Activated CD4-positive, alpha-beta T cell treated with anti-CD3 and anti-CD28 coated beads, Interleukin-2, amount 50 U/mL, for 1 hour (primary cell): ENCODE measurements at regions not wholly inside any gene's neighbourhood (a gene's known extent, or its start where the extent isn't known, plus 50 kb on each side); places are given as distances from the start of the nearest gene placed in this dataset.

ENCODE experiments used
- DNase-seq: peaks from one replicate; pipeline ENCODE4 v3.0.0-alpha.2; 2020

- DNase-seq: no peak
Measured at GRCh38 chr4:24476282-24476681, 108.1 kb downstream of the DHX15 start.

- DNase-seq: no peak
Measured at GRCh38 chr4:24475756-24476155, 108.6 kb downstream of the DHX15 start.

DNA sequence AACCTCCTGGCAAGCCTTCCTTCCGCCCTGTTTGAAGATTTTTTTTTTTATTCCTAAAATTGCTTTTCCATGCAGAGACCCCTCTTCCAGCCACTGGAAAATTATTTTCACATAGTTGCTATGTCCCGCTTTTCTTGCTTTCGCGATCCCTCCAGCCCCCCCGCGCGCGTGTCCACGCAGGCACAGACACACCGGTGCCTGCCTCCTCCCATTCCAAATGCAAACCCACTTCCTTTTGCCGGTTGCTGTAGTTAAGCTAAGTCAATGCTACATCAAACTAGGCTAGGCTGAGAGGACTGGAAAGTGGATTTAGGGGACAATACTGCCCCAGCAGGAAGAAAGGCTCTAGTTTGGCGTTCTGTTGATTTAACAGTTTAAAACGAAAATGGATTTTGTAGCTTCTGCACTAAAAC lies 111.0 kb downstream of the DHX15 start:
- DNase-seq: no peak

DNA sequence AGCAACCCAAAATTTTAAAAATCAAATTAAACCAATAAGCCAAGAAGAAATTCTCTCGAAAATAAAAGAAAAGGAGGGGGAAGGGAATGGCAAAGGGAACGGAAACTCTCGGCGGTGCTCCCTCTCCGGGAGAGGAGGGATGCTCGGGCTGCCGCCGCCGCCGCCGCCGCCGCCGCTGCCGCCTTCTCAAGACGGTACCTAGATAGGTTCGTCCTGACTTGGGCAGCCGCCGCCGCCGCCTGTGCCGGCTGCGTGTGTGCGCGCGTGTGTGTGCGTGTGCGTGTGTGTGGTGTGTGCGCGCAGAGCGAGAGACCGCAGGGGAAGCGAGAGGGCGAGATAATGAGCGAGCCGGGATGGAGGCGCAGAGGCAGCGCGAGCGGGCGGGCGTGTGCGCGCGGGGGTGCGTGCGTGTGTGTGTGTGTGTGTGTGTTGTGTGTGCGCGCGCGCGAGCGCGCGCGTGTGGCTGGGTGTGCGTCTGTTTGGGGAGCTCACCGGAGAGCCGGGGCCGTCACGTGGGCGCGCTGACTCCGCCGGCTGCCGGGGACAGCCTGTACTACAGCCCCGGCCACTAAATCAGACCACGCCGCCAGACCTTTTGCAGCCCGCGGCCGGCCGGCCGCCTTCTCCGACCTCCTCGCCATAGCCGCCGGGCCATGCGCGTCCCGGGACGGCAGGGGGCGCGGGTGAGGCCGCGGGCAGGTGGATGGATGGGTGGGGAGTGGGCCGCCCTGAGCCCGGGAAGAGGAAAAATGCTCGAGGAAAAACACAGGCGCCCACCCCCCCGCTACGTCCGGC lies 111.6 kb downstream of the DHX15 start:
- DNase-seq: peak; percentile 56

- no peak for DNase-seq
Measured at GRCh38 chr4:24472161-24472510, 112.2 kb downstream of the DHX15 start.

- no peak for DNase-seq
Measured at GRCh38 chr4:24471486-24472160, 112.7 kb downstream of the DHX15 start.

- peak; percentile 9 for DNase-seq
Measured at GRCh38 chr4:24470666-24471485, 113.5 kb downstream of the DHX15 start.

- DNase-seq: no peak
Measured at GRCh38 chr4:24468071-24468470, 116.3 kb downstream of the DHX15 start.

- DNase-seq: no peak
Measured at GRCh38 chr4:24464566-24464965, 119.8 kb downstream of the DHX15 start.

GRCh38 chr4:24456431-24456830 lies 127.9 kb downstream of the DHX15 start:
- no peak for DNase-seq

- no peak for DNase-seq
Measured at GRCh38 chr4:24453951-24454350, 130.4 kb downstream of the DHX15 start.

DNA sequence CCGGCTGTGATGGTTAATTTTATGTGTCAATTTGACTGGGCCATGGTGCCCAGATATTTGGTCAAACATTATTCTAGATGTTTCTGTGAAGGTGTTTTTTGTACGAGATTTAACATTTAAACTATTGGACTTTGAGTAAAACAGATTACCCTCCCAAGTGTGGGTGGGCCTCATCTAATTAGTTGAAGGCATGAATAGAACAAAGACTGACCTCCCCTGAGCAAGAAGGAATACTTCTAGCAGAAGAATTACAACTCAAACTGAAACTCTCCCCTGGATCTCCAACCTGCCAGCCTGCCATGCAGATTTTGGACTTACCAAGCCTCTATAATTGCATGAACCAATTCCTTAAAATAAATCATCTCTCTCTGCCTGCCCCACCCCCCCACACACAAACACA lies 132.5 kb downstream of the DHX15 start:
- DNase-seq: no peak

GRCh38 chr4:24443200-24443599 lies 141.2 kb downstream of the DHX15 start:
- DNase-seq: no peak

- no peak for DNase-seq
Measured at GRCh38 chr4:24440765-24441164, 143.6 kb downstream of the DHX15 start.

GRCh38 chr4:24434241-24434640 lies 150.1 kb downstream of the DHX15 start:
- no peak for DNase-seq

GRCh38 chr4:24433515-24434214 lies 150.7 kb downstream of the DHX15 start:
- no peak for DNase-seq

DNA sequence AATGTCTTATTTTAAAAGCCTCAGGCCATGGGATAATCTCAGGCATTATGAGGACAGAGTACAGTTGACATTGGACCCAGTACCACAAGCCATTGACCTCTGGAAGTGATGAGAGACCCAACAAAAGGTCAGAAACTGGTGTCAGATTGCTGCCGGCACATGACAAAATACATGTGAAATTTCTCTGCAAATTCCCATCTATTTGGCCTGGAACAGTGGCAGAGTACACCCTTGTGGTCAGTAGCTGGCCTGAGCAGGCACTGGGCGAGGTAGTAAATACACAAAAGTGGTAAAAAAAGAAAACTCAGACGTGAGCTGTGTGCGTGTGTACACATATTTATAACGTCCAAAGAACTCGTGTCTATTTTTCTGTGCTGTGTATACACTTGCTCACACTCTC lies 155.5 kb downstream of the DHX15 start:
- DNase-seq: no peak

GRCh38 chr4:24426557-24426956 lies 157.8 kb downstream of the DHX15 start:
- no peak for DNase-seq

DNA sequence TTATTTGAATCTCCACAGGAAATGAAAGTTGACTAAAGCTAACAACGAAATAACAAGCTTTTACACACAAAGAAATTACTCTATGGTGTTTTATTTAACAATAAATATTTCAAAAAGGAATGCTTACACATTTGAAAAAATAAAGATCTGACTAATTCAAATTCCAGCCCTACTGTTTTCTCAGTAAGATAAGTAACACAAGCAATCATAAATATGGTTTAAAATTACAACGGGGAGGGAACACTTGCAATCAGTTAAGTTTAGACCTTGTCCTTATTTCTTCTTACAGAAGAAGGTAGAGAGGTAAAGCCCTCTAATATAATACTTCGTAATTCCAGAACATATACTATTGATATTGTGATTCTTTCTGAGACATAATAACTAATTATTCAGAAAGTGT lies 158.5 kb downstream of the DHX15 start:
- DNase-seq: no peak

DNA sequence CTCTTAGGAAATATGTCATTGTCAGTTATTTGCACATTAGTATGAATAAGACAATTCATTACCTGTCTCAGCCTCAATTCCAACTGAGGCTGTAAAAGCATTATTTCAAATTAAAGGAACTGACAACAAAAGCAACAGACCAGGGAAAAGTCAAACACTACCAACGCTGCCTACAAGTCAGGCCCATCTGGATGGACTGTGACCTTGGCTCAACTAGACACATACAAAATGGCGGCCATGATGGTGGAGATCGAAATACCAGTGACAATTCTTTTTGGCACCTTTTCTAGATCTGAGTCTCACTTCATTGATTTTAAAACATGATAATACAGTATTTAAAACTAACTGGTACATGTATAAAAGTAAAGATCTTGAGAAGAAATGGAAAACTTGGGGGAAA lies 160.7 kb downstream of the DHX15 start:
- no peak for DNase-seq

DNA sequence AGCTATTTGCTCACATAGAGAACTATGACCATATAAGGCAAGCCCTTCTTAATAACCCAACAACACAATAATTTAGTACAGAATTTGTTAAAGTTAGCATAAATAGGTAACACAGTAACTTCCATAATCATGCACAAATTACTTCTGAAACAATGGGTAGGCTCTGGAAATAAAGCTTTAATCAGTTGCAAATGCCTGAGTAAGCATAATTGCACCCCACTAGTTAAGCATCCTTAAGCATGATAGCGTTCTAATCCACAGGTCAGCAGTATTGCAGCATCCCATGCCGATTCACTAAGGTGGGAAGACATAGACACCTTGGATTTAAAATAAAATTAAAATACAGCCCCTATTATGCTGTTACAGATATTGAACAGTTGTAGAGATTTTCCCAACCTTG lies 161.7 kb downstream of the DHX15 start:
- no peak for DNase-seq

- DNase-seq: peak; percentile 62
Measured at GRCh38 chr4:24419181-24420034, 164.9 kb downstream of the DHX15 start.
